B cell (primary cell): ENCODE measurements at regions not wholly inside any gene's neighbourhood (a gene's known extent, or its start where the extent isn't known, plus 50 kb on each side); places are given as distances from the start of the nearest gene placed in this dataset.

Experiments used
- ATAC-seq: fragments of 200-7000 bp; cut with Tn5 transposase; one replicate; pipeline ENCODE4 v1.10.0; 2021; ENCODE audit warnings: low read depth, mild to moderate bottlenecking, moderate number of reproducible peaks, moderate library complexity
- CTCF ChIA-PET: fragments of 350-600 bp; sonication (Branson Sonifier 250); formaldehyde crosslinking; loops from one replicate; lab custom pipeline; 2021; ENCODE audit warnings: antibody characterized with exemption, inconsistent platforms; lab: Charles Lee
- POLR2A ChIA-PET: fragments of 350-600 bp; sonication (Branson Sonifier 250); formaldehyde crosslinking; loops from one replicate; lab custom pipeline; 2021; ENCODE audit warnings: antibody characterized with exemption; lab: Charles Lee
- DNase-seq: peaks from one replicate; pipeline ENCODE4 v3.0.0; 2013
- H2AFZ ChIP-seq: 2 replicates; pipeline ENCODE4 v1.6.1; 2012; ENCODE audit warnings: mild to moderate bottlenecking, low read depth, low read length; ENCODE audit not compliant: insufficient read depth, poor library complexity, severe bottlenecking
- H3K27ac ChIP-seq, 2 donors: 1 replicate in 1 of 2; 2 replicates in 1 of 2; pipeline ENCODE4 v1.5.1; 2012 to 2013; ENCODE audit warnings: low read length in 2 of 2, mild to moderate bottlenecking in 2 of 2, moderate library complexity in 1 of 2
- H3K27me3 ChIP-seq, 4 experiments: fragments of 200-600 bp in 1 of 4; sonication (generic) in 1 of 4; replicated peaks in 1 of 4; 1 replicate in 2 of 4; 2 replicates in 2 of 4; pipeline versions ENCODE4 v1.6.1 to v1.7.0; 2013 to 2016; ENCODE audit warnings: low read length in 3 of 4, mild to moderate bottlenecking in 2 of 4, mixed read lengths in 1 of 4, moderate library complexity in 1 of 4; ENCODE audit not compliant: insufficient read depth in 4 of 4, control insufficient read depth in 3 of 4; ENCODE audit errors: control extremely low read depth in 1 of 4
- H3K36me3 ChIP-seq, 2 experiments: replicated peaks in 1 of 2; 1 replicate in 1 of 2; 2 replicates in 1 of 2; pipeline versions ENCODE4 v1.6.1 to v1.7.1; 2013; ENCODE audit warnings: low read length in 1 of 2; ENCODE audit not compliant: insufficient read depth in 2 of 2, control insufficient read depth in 1 of 2; ENCODE audit errors: control extremely low read depth in 1 of 2, extremely low read depth in 1 of 2
- H3K4me1 ChIP-seq, 2 donors: fragments of 200-600 bp in 1 of 2; sonication (generic) in 1 of 2; 1 replicate in 1 of 2; 2 replicates in 1 of 2; pipeline versions ENCODE4 v1.5.1 to v1.6.1; 2013 to 2017; ENCODE audit warnings: low read length in 2 of 2; ENCODE audit not compliant: control insufficient read depth in 2 of 2, insufficient read depth in 2 of 2
- H3K4me2 ChIP-seq: replicated peaks from 2 replicates; pipeline ENCODE3; 2012; ENCODE audit warnings: mild to moderate bottlenecking, low read depth, low read length; ENCODE audit not compliant: poor library complexity, severe bottlenecking
- H3K4me3 ChIP-seq, 5 experiments: fragments of 200-600 bp in 1 of 5; sonication (generic) in 1 of 5; 1 replicate in 3 of 5; 2 replicates in 2 of 5; pipeline versions ENCODE4 v1.5.1 to v1.7.0; 2011 to 2016; ENCODE audit warnings: low read length in 4 of 5, mild to moderate bottlenecking in 4 of 5, low read depth in 2 of 5, control low read depth in 1 of 5, moderate library complexity in 1 of 5; ENCODE audit not compliant: insufficient read depth in 1 of 5; ENCODE audit errors: control extremely low read depth in 1 of 5, extremely low read depth in 1 of 5
- H3K79me2 ChIP-seq: fragments of 200-600 bp; sonication (generic); one replicate; pipeline ENCODE4 v1.6.0; 2016; ENCODE audit warnings: low read length; ENCODE audit not compliant: control insufficient read depth, insufficient read depth
- H3K9ac ChIP-seq: fragments of 200-600 bp; sonication (generic); 2 replicates; pipeline ENCODE4 v1.6.1; 2017; ENCODE audit warnings: mild to moderate bottlenecking, low read length, moderate library complexity
- H3K9me3 ChIP-seq, 3 donors: one replicate each; pipeline versions ENCODE4 v1.6.1 to v1.7.1; 2013; ENCODE audit warnings: low read length in 2 of 3; ENCODE audit not compliant: control insufficient read depth in 2 of 3, insufficient read depth in 1 of 3; ENCODE audit errors: control extremely low read depth in 1 of 3
- H4K20me1 ChIP-seq: 2 replicates; pipeline ENCODE4 v1.6.0; 2012; ENCODE audit warnings: mild to moderate bottlenecking, low read length; ENCODE audit not compliant: insufficient read depth, control insufficient read depth, poor library complexity, severe bottlenecking
- H3K27ac Mint-ChIP-seq: one replicate; pipeline ENCODE4 v1.8.0; 2021; ENCODE audit warnings: mixed read lengths
- H3K27me3 Mint-ChIP-seq: one replicate; pipeline ENCODE4 v1.8.0; 2021; ENCODE audit warnings: mixed read lengths
- H3K4me1 Mint-ChIP-seq: one replicate; pipeline ENCODE4 v1.8.0; 2021; ENCODE audit warnings: mixed read lengths
- H3K4me3 Mint-ChIP-seq: one replicate; pipeline ENCODE4 v1.8.0; 2021; ENCODE audit warnings: mixed read lengths
- H3K9me3 Mint-ChIP-seq: one replicate; pipeline ENCODE4 v1.8.0; 2022; ENCODE audit warnings: mixed read lengths; ENCODE audit not compliant: insufficient read depth
- EZH2 ChIP-seq: IDR thresholded peaks from 2 replicates; pipeline ENCODE4 v1.6.1; 2012; ENCODE audit warnings: borderline replicate concordance, low read depth, mild to moderate bottlenecking, moderate library complexity, low read length; ENCODE audit not compliant: insufficient read depth, poor library complexity, severe bottlenecking
- WGBS: methylation state at CpG from one replicate; pipeline ENCODE4 v1.1.5; 2013; ENCODE audit warnings: missing lambda C conversion rate; ENCODE audit not compliant: insufficient coverage; 5-methylcytosine and 5-hydroxymethylcytosine counted together
- intact Hi-C: fragments of 100-400 bp; cut with micrococcal nuclease; formaldehyde crosslinking; loops from one replicate; pipeline ENCODE4 v1.10.0; 2022
- TF ChIP-seq, protein P1 (sequence below): fragments of 200-600 bp; IDR thresholded peaks from one replicate; pipeline ENCODE4 v1.8.0; 2022; ENCODE audit warnings: antibody characterized with exemption, mild to moderate bottlenecking

GRCh38 chr5:88490874-88491273 lies 222.2 kb upstream of the TMEM161B start:
- Histone ChIP-seq H3K4me3 (no peak overlapping the region), H3K27me3 (peaks cover 0 to 2% (median 0%) of the 10 kb centered on the region in 4 experiments), H3K9me3 (no peaks in the 10 kb centered on the region), H3K79me2 (no peaks in the 10 kb centered on the region), H3K36me3 (no peaks in the 10 kb centered on the region), H3K27ac (no peak overlapping the region), H2AFZ (no peak overlapping the region), H3K9ac (no peak overlapping the region), H3K4me1 (no peaks in the 10 kb centered on the region), H4K20me1 (no peaks in the 10 kb centered on the region), H3K4me2 (no peak overlapping the region)
- no peaks in the 10 kb centered on the region for H3K4me1 Mint-ChIP-seq
- no peak overlapping the region for H3K27ac Mint-ChIP-seq
- no peaks in the 10 kb centered on the region for H3K9me3 Mint-ChIP-seq
- no peak for DNase-seq
- no peak overlapping the region for H3K4me3 Mint-ChIP-seq
- peaks cover 20% of the 10 kb centered on the region for H3K27me3 Mint-ChIP-seq
- ATAC-seq: no peak
- no peak for TF ChIP-seq EZH2
- TF ChIP-seq, protein P1, sequence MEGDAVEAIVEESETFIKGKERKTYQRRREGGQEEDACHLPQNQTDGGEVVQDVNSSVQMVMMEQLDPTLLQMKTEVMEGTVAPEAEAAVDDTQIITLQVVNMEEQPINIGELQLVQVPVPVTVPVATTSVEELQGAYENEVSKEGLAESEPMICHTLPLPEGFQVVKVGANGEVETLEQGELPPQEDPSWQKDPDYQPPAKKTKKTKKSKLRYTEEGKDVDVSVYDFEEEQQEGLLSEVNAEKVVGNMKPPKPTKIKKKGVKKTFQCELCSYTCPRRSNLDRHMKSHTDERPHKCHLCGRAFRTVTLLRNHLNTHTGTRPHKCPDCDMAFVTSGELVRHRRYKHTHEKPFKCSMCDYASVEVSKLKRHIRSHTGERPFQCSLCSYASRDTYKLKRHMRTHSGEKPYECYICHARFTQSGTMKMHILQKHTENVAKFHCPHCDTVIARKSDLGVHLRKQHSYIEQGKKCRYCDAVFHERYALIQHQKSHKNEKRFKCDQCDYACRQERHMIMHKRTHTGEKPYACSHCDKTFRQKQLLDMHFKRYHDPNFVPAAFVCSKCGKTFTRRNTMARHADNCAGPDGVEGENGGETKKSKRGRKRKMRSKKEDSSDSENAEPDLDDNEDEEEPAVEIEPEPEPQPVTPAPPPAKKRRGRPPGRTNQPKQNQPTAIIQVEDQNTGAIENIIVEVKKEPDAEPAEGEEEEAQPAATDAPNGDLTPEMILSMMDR: no peak
- WGBS: no CpG with 5 or more reads among the region's 4 CpGs
- intact Hi-C loops: no loop called here
- ChIA-PET POLR2A (no interaction called here), CTCF (no interaction called here)

DNA sequence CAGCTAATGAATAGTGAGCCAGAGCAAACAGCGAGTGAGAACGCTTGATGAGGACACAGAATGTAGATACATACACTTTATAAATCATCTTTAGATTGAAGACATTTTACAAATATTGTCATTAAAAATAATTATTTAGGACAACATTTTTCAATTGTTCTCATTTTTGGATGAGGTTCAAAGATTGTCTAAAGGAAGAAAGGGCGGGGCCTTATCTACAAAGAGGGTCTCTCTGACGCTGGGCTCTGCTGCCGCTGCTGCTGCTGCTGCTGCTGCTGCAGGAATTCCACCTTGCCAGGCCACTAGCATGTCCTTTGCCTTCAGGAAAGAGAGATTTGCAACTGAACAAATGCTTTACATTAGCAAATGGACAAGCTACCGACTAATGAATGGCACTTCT lies 220.7 kb upstream of the TMEM161B start:
- Histone ChIP-seq H2AFZ (no peak overlapping the region), H3K9ac (no peak overlapping the region), H4K20me1 (no peaks in the 10 kb centered on the region), H3K36me3 (no peaks in the 10 kb centered on the region), H3K4me3 (no peak overlapping the region), H3K4me2 (no peak overlapping the region), H3K9me3 (no peaks in the 10 kb centered on the region), H3K4me1 (no peaks in the 10 kb centered on the region), H3K27me3 (peaks cover 0 to 2% (median 0%) of the 10 kb centered on the region in 4 experiments), H3K27ac (no peak overlapping the region), H3K79me2 (no peaks in the 10 kb centered on the region)
- ChIA-PET CTCF (no interaction called here), POLR2A (no interaction called here)
- Mint-ChIP-seq H3K27ac (no peak overlapping the region), H3K9me3 (no peaks in the 10 kb centered on the region), H3K4me3 (no peak overlapping the region), H3K27me3 (peaks cover 17% of the 10 kb centered on the region), H3K4me1 (no peaks in the 10 kb centered on the region)
- ATAC-seq: no peak
- DNase-seq: no peak
- 81% methylated on average over 4 of the region's 6 CpGs for WGBS
- TF ChIP-seq, protein P1: no peak
- no peak for TF ChIP-seq EZH2
- intact Hi-C loops: no loop called here
